ENCODE measurements at regions not wholly inside any gene's neighbourhood (a gene's known extent, or its start where the extent isn't known, plus 50 kb on each side); places are given as distances from the start of the nearest gene placed in this dataset.
A peak's percentile ranks its signal among the peaks of the same experiment; 100 is the strongest.

DNA sequence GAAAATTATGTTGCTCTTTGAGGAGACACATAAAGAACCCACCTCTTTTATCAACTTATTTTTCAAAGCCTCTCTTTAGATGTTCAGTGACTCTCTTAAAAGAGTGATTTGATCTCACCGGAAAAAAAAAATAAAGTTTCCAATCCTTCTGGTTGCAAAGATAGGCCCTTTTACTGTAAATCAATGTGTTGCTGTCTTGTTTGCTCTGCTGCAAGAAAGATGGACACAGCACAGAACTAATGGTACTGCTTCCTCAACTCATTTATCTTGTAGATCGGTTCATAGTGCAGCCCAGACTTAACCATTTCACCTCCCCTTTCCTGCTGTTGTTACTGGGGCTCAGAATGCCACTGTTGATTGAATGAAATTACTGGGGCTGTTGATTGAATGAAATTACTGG, 388.9 kb upstream of the KLF12 start:
- 3% methylated on average over 2 of the region's 2 CpGs for WGBS (ENCODE audit: low lambda C conversion rate)
- H3K4me1 ChIP-seq (ENCODE audit: insufficient read depth, low read length), result no peaks in the 10 kb centered on the region
- BruUV-seq (replicated peaks), result no TSS peak
- H3K4me3 ChIP-seq (replicated peaks in 1 of 3; ENCODE audit: insufficient read depth in 1 of 3, low read depth in 2 of 3, low read length in 3 of 3), result no peak overlapping the region
- ChIA-PET CTCF (ENCODE audit: low intra/inter-chr PET ratio, low total read pairs) (no interaction called here), POLR2A (no interaction called here)
- TF ChIP-seq ZNF451 (CRISPR knock-in tag; IDR thresholded peaks at IDR 0.05) (no peak), NFATC3 (CRISPR knock-in tag; IDR thresholded peaks at IDR 0.05) (no peak), SMYD3 (CRISPR knock-in tag; IDR thresholded peaks at IDR 0.05) (no peak)
- no peak overlapping the region for H3K4me2 ChIP-seq (ENCODE audit: low read depth, low read length)
- DNase-seq (ENCODE audit: low spot score) (no peak), FAIRE-seq (no peak), ATAC-seq (no peak)
- no peak overlapping the region for H3K9ac ChIP-seq (ENCODE audit: insufficient read depth, low read depth, low read length)
- intact Hi-C loops (cut with micrococcal nuclease; ENCODE audit: unreplicated experiment), result no loop called here
- no peaks in the 10 kb centered on the region for H3K9me3 ChIP-seq (ENCODE audit: low read length)
- no peaks in the 10 kb centered on the region for H3K36me3 ChIP-seq (replicated peaks in 1 of 2; ENCODE audit: control insufficient read depth in 1 of 2, insufficient read depth in 2 of 2, low read length in 2 of 2)
- no peaks in the 10 kb centered on the region for H3K79me2 ChIP-seq (ENCODE audit: insufficient read depth, low read length)
- no peak overlapping the region for H3K27ac ChIP-seq (ENCODE audit: extremely low read length, insufficient read depth, low read length)
- in situ Hi-C loops (cut with HindIII; ENCODE audit: extremely low pct_ligation_motif_present, low pct_unique_long_range_greater_than_20kb), result no loop called here
- H3K27me3 ChIP-seq (ENCODE audit: control insufficient read depth in 1 of 2, insufficient read depth in 2 of 2, low read length in 2 of 2), result no peaks in the 10 kb centered on the region
- H4K20me1 ChIP-seq (ENCODE audit: insufficient read depth, low read length), result no peaks in the 10 kb centered on the region
- H2AFZ ChIP-seq (ENCODE audit: low read length), result no peak overlapping the region

DNA sequence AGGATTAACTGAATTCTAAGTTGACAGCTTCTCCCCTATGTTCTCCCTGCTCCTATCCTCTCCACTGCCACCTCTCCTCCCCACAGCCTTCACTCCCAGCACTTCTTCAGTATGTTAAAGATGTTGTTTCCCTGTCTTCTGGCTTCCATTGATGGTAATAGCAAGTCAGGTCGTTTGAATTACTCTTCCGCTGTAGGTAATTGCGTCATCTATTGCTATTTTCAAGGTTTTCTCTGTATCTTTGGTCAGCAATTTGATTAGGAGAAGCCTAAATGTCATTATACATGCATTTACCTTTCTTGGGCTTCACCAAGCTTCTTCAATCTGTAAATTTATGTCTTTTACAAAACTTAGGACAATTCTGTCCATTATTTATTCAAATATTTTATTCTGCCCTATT, 377.3 kb upstream of the KLF12 start:
- no peaks in the 10 kb centered on the region for H3K79me2 ChIP-seq (ENCODE audit: insufficient read depth, low read length)
- no peaks in the 10 kb centered on the region for H3K27me3 ChIP-seq (ENCODE audit: control insufficient read depth in 1 of 2, insufficient read depth in 2 of 2, low read length in 2 of 2)
- TF ChIP-seq ATF7 (IDR thresholded peaks at IDR 0.05) (peak; percentile 69), ATF7 (CRISPR knock-in tag; IDR thresholded peaks at IDR 0.05) (no peak)
- TF ChIP-seq, protein P1, sequence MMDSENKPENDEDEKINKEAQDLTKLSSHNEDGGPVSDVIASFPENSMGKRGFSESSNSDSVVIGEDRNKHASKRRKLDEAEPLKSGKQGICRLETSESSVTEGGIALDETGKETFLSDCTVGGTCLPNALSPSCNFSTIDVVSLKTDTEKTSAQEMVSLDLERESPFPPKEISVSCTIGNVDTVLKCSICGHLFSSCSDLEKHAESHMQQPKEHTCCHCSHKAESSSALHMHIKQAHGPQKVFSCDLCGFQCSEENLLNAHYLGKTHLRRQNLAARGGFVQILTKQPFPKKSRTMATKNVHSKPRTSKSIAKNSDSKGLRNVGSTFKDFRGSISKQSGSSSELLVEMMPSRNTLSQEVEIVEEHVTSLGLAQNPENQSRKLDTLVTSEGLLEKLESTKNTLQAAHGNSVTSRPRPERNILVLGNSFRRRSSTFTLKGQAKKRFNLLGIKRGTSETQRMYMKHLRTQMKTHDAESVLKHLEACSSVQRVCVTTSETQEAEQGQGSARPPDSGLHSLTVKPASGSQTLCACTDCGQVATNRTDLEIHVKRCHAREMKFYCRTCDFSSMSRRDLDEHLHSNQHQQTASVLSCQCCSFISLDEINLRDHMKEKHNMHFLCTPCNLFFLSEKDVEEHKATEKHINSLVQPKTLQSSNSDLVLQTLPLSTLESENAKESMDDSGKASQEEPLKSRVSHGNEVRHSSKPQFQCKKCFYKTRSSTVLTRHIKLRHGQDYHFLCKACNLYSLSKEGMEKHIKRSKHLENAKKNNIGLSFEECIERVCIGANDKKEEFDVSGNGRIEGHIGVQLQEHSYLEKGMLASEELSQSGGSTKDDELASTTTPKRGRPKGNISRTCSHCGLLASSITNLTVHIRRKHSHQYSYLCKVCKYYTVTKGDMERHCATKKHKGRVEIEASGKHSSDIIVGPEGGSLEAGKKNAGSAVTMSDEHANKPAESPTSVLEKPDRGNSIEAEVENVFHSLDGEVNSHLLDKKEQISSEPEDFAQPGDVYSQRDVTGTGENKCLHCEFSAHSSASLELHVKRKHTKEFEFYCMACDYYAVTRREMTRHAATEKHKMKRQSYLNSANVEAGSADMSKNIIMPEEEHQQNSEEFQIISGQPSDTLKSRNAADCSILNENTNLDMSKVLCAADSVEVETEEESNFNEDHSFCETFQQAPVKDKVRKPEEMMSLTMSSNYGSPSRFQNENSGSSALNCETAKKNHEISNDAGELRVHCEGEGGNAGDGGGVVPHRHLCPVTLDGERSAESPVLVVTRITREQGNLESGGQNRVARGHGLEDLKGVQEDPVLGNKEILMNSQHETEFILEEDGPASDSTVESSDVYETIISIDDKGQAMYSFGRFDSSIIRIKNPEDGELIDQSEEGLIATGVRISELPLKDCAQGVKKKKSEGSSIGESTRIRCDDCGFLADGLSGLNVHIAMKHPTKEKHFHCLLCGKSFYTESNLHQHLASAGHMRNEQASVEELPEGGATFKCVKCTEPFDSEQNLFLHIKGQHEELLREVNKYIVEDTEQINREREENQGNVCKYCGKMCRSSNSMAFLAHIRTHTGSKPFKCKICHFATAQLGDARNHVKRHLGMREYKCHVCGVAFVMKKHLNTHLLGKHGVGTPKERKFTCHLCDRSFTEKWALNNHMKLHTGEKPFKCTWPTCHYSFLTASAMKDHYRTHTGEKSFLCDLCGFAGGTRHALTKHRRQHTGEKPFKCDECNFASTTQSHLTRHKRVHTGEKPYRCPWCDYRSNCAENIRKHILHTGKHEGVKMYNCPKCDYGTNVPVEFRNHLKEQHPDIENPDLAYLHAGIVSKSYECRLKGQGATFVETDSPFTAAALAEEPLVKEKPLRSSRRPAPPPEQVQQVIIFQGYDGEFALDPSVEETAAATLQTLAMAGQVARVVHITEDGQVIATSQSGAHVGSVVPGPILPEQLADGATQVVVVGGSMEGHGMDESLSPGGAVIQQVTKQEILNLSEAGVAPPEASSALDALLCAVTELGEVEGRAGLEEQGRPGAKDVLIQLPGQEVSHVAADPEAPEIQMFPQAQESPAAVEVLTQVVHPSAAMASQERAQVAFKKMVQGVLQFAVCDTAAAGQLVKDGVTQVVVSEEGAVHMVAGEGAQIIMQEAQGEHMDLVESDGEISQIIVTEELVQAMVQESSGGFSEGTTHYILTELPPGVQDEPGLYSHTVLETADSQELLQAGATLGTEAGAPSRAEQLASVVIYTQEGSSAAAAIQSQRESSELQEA (CRISPR knock-in tag; IDR thresholded peaks at IDR 0.05; ENCODE audit: not compliant biosample characterization), result no peak
- FAIRE-seq (no peak), ATAC-seq (no peak), DNase-seq (ENCODE audit: low spot score) (no peak)
- no peak overlapping the region for H2AFZ ChIP-seq (ENCODE audit: low read length)
- no peak overlapping the region for H3K9ac ChIP-seq (ENCODE audit: insufficient read depth, low read depth, low read length)
- no peaks in the 10 kb centered on the region for H3K9me3 ChIP-seq (ENCODE audit: low read length)
- no peak overlapping the region for H3K27ac ChIP-seq (ENCODE audit: extremely low read length, insufficient read depth, low read length)
- in situ Hi-C loops (cut with HindIII; ENCODE audit: extremely low pct_ligation_motif_present, low pct_unique_long_range_greater_than_20kb), result no loop called here
- no peak overlapping the region for H3K4me3 ChIP-seq (replicated peaks in 1 of 3; ENCODE audit: insufficient read depth in 1 of 3, low read depth in 2 of 3, low read length in 3 of 3)
- ChIA-PET CTCF (ENCODE audit: low intra/inter-chr PET ratio, low total read pairs) (no interaction called here), POLR2A (no interaction called here)
- WGBS (ENCODE audit: low lambda C conversion rate), result 1% methylated on average over 3 of the region's 3 CpGs
- no peaks in the 10 kb centered on the region for H4K20me1 ChIP-seq (ENCODE audit: insufficient read depth, low read length)
- H3K36me3 ChIP-seq (replicated peaks in 1 of 2; ENCODE audit: control insufficient read depth in 1 of 2, insufficient read depth in 2 of 2, low read length in 2 of 2), result no peaks in the 10 kb centered on the region
- intact Hi-C loops (cut with micrococcal nuclease; ENCODE audit: unreplicated experiment), result no loop called here
- no TSS peak for BruUV-seq (replicated peaks)
- H3K4me1 ChIP-seq (ENCODE audit: insufficient read depth, low read length), result no peaks in the 10 kb centered on the region
- H3K4me2 ChIP-seq (ENCODE audit: low read depth, low read length), result no peak overlapping the region
